ENCODE measurements at regions not wholly inside any gene's neighbourhood (a gene's known extent, or its start where the extent isn't known, plus 50 kb on each side); places are given as distances from the start of the nearest gene placed in this dataset.

DNA sequence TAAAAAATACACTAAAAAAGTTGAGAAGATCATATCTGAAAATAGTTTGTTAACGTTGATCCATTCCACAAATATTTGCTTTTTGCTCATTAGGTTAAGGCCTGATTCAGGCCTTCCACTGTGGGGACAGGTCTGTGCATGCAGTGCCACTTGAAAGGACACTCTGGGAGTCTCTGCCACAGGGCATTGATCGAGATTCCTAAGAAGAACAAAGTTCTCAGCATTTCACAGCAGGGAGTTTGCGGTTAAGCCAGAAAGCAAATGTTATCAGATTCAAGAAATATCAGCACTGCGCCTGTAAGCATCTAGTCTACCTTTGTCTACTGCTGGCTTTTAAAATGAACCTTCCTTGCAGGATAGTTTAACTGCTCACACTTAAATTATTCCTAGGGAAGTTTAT, 62.2 kb upstream of the TNIP3 start:
- DNase-seq (ENCODE audit: low read depth): no peak

DNA sequence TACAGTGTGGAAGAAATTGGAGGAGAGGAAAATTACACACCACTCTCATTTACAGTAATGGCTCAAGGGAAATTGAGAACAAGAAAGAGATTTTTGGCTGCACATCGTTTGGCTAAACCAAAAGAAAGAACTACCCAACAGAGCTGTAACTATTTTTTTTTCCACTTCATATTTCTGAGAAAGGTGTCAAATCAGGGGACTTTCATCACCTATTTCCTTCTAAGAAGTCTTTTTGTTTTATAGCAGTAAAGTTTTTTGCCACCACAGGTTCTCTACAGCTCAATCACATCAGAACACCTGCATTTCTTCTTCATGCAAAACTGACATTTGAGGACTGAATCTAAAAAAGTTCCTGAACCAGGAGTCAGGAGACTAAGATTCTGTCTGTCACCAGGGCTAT, 57.5 kb upstream of the TNIP3 start:
- DNase-seq (ENCODE audit: low read depth): no peak

DNA sequence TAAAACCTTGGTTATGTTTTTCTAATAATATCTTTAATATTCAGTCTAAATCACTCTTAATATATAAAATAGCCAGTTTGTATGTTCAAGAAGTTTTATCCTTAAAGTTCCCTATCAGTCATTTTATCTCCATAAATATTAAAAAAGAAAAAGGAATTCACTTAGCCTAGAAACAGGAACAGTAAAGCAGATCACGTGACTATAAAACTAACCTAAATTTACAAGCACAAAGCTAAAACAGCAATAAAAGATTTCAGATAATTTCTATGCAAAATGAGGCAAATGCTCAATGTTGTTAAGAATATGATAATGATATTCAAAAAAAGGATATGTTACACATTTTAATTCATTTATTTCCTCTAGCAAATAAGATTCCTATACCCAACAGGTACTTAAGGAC, 57.1 kb upstream of the TNIP3 start:
- DNase-seq (ENCODE audit: low read depth): no peak

DNA sequence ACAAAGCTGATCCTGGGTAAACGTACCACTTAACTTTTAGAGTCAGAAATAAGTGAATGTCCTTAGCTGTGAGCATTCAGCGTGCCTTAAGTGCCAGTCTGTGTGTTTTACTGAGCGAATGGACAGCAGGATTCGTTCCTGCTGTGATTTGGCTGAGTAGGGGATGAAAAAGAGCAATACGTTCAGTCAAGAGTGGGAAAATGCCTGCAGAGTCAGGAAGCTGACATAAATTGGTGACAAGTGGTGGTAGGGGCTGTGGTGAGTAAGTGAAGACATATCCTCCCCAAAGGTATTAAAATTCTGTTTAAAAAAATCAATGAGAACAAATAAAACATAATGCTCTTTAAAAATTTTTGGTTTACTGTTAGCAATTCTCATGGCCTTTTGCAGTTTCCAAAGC, 56.6 kb upstream of the TNIP3 start:
- DNase-seq (ENCODE audit: low read depth): no peak

DNA sequence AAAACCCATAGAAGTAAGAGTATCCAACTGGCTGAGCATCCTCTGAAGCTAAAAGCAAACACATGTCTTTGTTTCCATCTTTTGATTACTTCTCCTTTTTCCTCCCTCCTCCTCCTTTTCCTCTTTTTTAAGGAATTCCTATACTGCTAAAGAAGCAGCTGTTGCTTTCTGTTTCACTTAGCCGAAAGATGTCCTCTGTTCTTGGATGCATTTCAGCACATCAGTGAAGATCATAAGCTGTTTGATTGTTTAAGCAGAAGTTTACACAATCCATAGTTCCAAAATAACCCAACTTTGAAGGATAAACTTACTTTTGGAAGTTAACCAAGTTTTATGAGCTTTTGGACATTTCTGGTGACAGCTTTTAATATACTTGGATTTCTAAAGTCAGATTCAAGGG, 55.1 kb upstream of the TNIP3 start:
- DNase-seq (ENCODE audit: low read depth): no peak

DNA sequence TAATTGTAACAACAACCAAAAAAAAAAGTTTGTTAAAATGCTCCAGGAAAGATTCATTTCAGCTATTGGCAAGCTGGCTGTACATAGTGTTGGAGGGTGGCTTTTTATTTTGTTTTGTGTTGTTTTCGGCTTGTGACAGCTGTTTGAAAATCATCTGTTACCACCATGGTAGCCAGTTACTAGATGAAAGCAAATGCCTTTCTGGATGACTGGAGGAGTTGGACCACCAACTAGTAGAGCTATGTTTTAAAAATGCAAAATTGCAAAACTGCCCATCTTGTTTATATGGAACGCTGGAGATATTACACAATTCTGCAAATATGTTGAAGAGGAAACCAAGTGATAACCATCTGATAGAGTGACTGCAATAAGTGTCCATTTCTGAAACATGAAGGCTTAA, 53.2 kb upstream of the TNIP3 start:
- no peak for DNase-seq (ENCODE audit: low read depth)

DNA sequence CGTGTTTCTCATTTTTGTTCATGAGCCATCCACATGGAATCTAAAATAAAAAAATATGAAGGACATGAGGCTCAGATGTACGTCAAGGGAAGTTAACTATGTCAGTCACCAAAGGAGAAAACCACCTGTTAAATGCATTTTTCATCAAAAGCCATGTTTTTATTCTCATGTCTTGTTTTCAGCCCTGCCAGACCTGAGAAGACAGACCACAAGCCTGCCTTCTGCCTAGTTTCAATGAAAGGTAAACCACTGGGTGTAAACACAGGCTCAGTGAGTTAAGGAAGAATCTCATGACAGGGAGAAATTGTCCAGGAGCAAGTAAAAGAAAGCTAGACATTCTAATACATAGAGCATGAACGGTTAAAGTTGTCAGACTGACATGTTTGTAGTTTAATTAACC, 52.3 kb upstream of the TNIP3 start:
- DNase-seq (ENCODE audit: low read depth): no peak

DNA sequence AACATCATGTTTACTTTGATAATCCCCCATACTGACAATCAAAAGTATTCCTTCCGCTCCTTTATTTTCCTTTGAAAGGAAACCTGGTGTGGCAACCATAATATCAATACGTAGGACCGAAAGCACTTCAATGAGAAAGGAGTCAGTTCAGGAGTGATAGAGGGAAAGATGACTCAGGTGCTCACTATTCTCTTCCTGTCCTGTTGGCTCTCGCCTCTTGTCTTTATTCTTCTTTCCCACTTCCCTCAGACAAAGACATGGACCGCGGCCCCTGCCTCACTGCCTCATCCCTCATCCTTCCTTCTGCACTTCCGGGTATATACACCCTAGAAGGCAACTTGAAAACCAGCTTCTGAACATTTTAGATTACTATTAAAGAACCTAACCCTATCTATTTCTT, 49.8 kb upstream of the TNIP3 start:
- DNase-seq (ENCODE audit: low read depth): no peak

Data from activated gamma-delta T cell treated with anti-CD3 and anti-CD28 coated beads, Interleukin-2, amount 50 U/mL, for 16 hours (primary cell).